A673 (cell line): ENCODE measurements at regions not wholly inside any gene's neighbourhood (a gene's known extent, or its start where the extent isn't known, plus 50 kb on each side); places are given as distances from the start of the nearest gene placed in this dataset.
A peak's percentile ranks its signal among the peaks of the same experiment; 100 is the strongest.

Experiments
- BruUV-seq: library from RNA; stranded (reverse); fragments of 400-500 nt; replicated peaks from 2 replicates; lab custom pipeline; 2021; lab: Mats Ljungman, UMichigan
- CTCF ChIA-PET: fragments of 300-600 bp; sonication (Branson Sonifier 250); formaldehyde crosslinking; loops from one replicate; lab custom pipeline; 2022; ENCODE audit warnings: antibody characterized with exemption; lab: Charles Lee
- POLR2A ChIA-PET: fragments of 300-600 bp; sonication (Branson Sonifier 250); formaldehyde crosslinking; loops from one replicate; lab custom pipeline; 2022; ENCODE audit warnings: antibody characterized with exemption; ENCODE audit not compliant: low non-redundant PET; lab: Charles Lee
- DNase-seq: peaks from one replicate; pipeline ENCODE4 v3.0.0-alpha.2; 2015; ENCODE audit warnings: low spot score
- H3K27ac ChIP-seq: fragments of 200-600 bp; sonication (generic); 2 replicates; pipeline ENCODE4 v1.5.1; 2016; ENCODE audit warnings: mixed run types, low read depth, mild to moderate bottlenecking, mixed read lengths, antibody characterized with exemption, low read length; ENCODE audit not compliant: poor library complexity, severe bottlenecking
- H3K27me3 ChIP-seq: fragments of 200-600 bp; sonication (generic); replicated peaks from 2 replicates; pipeline ENCODE4 v1.6.1; 2017; ENCODE audit warnings: mixed run types, low read depth, mild to moderate bottlenecking, mixed read lengths, antibody characterized with exemption, low read length; ENCODE audit not compliant: insufficient read depth, poor library complexity
- H3K36me3 ChIP-seq: fragments of 200-600 bp; sonication (generic); 2 replicates; pipeline ENCODE4 v1.6.1; 2016; ENCODE audit warnings: mixed run types, mild to moderate bottlenecking, mixed read lengths, antibody characterized with exemption, low read length; ENCODE audit not compliant: insufficient read depth, poor library complexity, severe bottlenecking
- H3K4me1 ChIP-seq: fragments of 200-600 bp; sonication (generic); 2 replicates; pipeline ENCODE4 v1.6.1; 2017; ENCODE audit warnings: mixed run types, mild to moderate bottlenecking, mixed read lengths, antibody characterized with exemption, low read length; ENCODE audit not compliant: insufficient read depth, poor library complexity, severe bottlenecking
- H3K4me3 ChIP-seq: fragments of 200-600 bp; sonication (generic); 2 replicates; pipeline ENCODE4 v1.5.1; 2016; ENCODE audit warnings: low read depth, mixed run types, mild to moderate bottlenecking, mixed read lengths, low read length; ENCODE audit not compliant: poor library complexity, severe bottlenecking
- H3K9me3 ChIP-seq: fragments of 200-600 bp; sonication (generic); 2 replicates; pipeline ENCODE4 v1.6.1; 2016; ENCODE audit warnings: mixed run types, low read depth, mild to moderate bottlenecking, mixed read lengths, antibody characterized with exemption, low read length; ENCODE audit not compliant: poor library complexity, severe bottlenecking
- EZH2 ChIP-seq: fragments of 200-600 bp; sonication (generic); IDR thresholded peaks from 2 replicates; pipeline ENCODE4 v1.6.1; 2017; ENCODE audit warnings: borderline replicate concordance, low read depth, mild to moderate bottlenecking, mixed read lengths, antibody characterized with exemption, low read length; ENCODE audit not compliant: poor library complexity, severe bottlenecking
- intact Hi-C: fragments of 100-400 bp; cut with micrococcal nuclease; formaldehyde crosslinking; loops from one replicate; pipeline ENCODE4 v1.10.0; 2022; ENCODE audit not compliant: unreplicated experiment
- TF ChIP-seq, protein P1 (sequence below): fragments of 300-800, 200-600 bp; sonication (generic); conservative IDR thresholded peaks from 2 replicates; pipeline ENCODE4 v1.5.1; 2017; ENCODE audit warnings: low read depth, mild to moderate bottlenecking, antibody characterized with exemption, low read length, moderate library complexity, mixed read lengths

DNA sequence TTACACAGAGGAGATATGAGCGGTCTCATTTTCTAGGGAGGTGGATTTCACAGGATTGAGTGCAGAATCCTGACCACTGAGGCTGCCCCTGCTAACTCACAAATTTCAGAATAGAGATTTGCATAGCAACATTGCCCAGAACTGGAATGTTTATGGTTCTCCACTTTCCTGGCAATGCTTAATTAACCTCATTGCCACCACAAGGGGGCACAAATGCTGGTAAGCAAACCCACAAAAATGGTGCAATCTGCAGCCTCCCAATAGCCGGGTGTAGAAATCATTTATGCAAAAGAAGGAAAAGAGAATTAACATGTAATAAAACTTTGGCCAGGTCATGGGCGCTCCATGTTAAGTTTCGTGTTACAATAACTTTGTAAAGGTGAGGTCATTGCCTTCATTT, 112.4 kb downstream of the CYRIA start:
- Histone ChIP-seq H3K9me3 (no peaks in the 10 kb centered on the region), H3K27ac (no peak overlapping the region), H3K4me1 (peaks cover 4% of the 10 kb centered on the region), H3K4me3 (no peak overlapping the region), H3K27me3 (no peaks in the 10 kb centered on the region), H3K36me3 (peaks cover 93% of the 10 kb centered on the region)
- TF ChIP-seq, protein P1, sequence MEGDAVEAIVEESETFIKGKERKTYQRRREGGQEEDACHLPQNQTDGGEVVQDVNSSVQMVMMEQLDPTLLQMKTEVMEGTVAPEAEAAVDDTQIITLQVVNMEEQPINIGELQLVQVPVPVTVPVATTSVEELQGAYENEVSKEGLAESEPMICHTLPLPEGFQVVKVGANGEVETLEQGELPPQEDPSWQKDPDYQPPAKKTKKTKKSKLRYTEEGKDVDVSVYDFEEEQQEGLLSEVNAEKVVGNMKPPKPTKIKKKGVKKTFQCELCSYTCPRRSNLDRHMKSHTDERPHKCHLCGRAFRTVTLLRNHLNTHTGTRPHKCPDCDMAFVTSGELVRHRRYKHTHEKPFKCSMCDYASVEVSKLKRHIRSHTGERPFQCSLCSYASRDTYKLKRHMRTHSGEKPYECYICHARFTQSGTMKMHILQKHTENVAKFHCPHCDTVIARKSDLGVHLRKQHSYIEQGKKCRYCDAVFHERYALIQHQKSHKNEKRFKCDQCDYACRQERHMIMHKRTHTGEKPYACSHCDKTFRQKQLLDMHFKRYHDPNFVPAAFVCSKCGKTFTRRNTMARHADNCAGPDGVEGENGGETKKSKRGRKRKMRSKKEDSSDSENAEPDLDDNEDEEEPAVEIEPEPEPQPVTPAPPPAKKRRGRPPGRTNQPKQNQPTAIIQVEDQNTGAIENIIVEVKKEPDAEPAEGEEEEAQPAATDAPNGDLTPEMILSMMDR, result peak; percentile 81
- TF ChIP-seq EZH2, result no peak
- no TSS peak for BruUV-seq
- DNase-seq, result peak; percentile 78
- ChIA-PET CTCF (interaction anchor here (1.5 kb wide), 1 partner anchor 204 kb away, joined by 6 read pairs; no protein-coding TSS in a partner anchor), POLR2A (no interaction called here)
- intact Hi-C loops, result loop anchor here (1.0 kb wide), 2 partner anchors 56 to 204 kb away; no protein-coding TSS in a partner anchor

DNA sequence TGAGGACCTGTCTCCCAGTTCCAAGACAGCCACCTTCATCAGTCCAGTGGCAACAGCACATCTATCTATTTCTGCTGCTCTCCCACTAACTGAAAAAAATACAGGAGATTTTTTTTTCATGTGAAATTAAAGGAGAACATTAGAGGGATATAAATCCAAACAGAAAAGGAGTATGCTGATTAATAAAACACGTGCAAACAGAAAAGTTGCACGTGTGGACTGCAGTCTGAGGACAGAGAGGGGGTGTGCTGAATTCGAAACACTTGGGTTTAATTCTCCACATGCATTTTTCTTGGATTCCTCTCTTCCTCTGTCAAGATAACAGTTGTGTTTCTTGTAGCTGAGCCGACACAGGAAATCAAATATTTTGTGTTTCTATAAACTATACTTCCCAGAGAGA, 113.4 kb downstream of the CYRIA start:
- no peak overlapping the region for H3K4me3 ChIP-seq
- H3K9me3 ChIP-seq, result no peaks in the 10 kb centered on the region
- no peak overlapping the region for H3K27ac ChIP-seq
- ChIA-PET CTCF (no interaction called here), POLR2A (no interaction called here)
- intact Hi-C loops, result no loop called here
- DNase-seq, result no peak
- no peak for TF ChIP-seq EZH2
- TF ChIP-seq, protein P1, result no peak
- peaks cover 84% of the 10 kb centered on the region for H3K36me3 ChIP-seq
- peaks cover 4% of the 10 kb centered on the region for H3K4me1 ChIP-seq
- no TSS peak for BruUV-seq
- H3K27me3 ChIP-seq, result no peaks in the 10 kb centered on the region

DNA sequence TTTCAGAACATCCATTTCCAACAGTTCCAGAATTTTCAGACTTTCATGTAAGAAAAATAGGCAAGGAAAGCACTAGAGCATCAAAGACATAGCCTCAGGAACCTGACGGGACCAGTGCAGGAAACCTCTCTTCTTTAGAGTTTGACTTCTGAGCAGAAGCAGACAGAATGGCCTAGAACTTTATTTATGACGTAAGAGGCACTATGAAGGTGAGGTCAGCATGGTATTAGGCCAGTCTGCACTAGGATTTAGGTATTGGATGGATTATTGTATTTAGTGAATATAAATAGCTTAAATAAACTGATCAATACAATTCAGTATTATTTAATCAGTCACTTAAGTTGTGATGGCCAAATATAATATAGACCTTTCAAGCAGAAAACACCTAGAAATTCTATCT, 117.6 kb downstream of the CYRIA start:
- H3K9me3 ChIP-seq, result no peaks in the 10 kb centered on the region
- no peak overlapping the region for H3K27ac ChIP-seq
- ChIA-PET CTCF (no interaction called here), POLR2A (no interaction called here)
- DNase-seq, result no peak
- TF ChIP-seq, protein P1, result no peak
- TF ChIP-seq EZH2, result no peak
- no peaks in the 10 kb centered on the region for H3K4me1 ChIP-seq
- intact Hi-C loops, result no loop called here
- H3K4me3 ChIP-seq, result no peak overlapping the region
- no TSS peak for BruUV-seq
- peaks cover 43% of the 10 kb centered on the region for H3K36me3 ChIP-seq
- no peaks in the 10 kb centered on the region for H3K27me3 ChIP-seq
